ENCODE measurements at regions not wholly inside any gene's neighbourhood (a gene's known extent, or its start where the extent isn't known, plus 50 kb on each side); places are given as distances from the start of the nearest gene placed in this dataset.

GRCh38 chr5:2128686-2129355 is 246.1 kb upstream of the IRX4 start:
- no peak for DNase-seq
- Mint-ChIP-seq H3K36me3 (ENCODE audit: low read depth) (no peaks in the 10 kb centered on the region), H3K27me3 (ENCODE audit: low read depth, poor library complexity) (peaks cover 18% of the 10 kb centered on the region), H3K4me1 (peaks cover 59% of the 10 kb centered on the region), H3K9me3 (no peaks in the 10 kb centered on the region), H3K4me3 (no peak overlapping the region), H3K27ac (peak overlapping the region; percentile 21)
- TF ChIP-seq, protein P1, sequence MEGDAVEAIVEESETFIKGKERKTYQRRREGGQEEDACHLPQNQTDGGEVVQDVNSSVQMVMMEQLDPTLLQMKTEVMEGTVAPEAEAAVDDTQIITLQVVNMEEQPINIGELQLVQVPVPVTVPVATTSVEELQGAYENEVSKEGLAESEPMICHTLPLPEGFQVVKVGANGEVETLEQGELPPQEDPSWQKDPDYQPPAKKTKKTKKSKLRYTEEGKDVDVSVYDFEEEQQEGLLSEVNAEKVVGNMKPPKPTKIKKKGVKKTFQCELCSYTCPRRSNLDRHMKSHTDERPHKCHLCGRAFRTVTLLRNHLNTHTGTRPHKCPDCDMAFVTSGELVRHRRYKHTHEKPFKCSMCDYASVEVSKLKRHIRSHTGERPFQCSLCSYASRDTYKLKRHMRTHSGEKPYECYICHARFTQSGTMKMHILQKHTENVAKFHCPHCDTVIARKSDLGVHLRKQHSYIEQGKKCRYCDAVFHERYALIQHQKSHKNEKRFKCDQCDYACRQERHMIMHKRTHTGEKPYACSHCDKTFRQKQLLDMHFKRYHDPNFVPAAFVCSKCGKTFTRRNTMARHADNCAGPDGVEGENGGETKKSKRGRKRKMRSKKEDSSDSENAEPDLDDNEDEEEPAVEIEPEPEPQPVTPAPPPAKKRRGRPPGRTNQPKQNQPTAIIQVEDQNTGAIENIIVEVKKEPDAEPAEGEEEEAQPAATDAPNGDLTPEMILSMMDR (IDR thresholded peaks at IDR 0.05): no peak

DNA sequence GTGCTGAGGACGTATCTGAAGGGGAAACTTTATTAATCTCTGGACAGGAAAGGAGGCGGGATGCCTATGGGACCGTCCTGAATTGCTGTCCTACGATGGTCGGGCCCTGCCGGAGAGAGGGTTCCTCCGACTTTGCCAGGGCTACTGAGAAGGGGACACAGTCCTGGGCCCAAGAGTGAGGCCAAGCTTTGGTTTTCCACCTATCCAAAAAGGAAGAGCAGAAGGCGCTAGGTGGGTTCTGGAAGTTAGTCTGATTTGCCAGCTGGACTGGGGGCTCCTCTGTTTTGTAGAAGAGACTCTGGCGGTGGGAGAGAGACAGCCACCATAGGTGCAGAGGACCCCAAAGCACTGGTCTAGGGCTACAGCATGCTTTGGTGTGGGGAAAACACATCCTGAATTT is 243.8 kb upstream of the IRX4 start:
- Mint-ChIP-seq H3K4me1 (peaks cover 40% of the 10 kb centered on the region), H3K4me3 (no peak overlapping the region), H3K9me3 (peaks cover 19% of the 10 kb centered on the region), H3K36me3 (ENCODE audit: low read depth) (no peaks in the 10 kb centered on the region), H3K27me3 (ENCODE audit: low read depth, poor library complexity) (peaks cover 22% of the 10 kb centered on the region), H3K27ac (no peak overlapping the region)
- no peak for DNase-seq
- TF ChIP-seq, protein P1 (IDR thresholded peaks at IDR 0.05): no peak

GRCh38 chr5:2125901-2126265 is 243.2 kb upstream of the IRX4 start:
- peaks cover 25% of the 10 kb centered on the region for H3K9me3 Mint-ChIP-seq
- no peak overlapping the region for H3K27ac Mint-ChIP-seq
- no peaks in the 10 kb centered on the region for H3K36me3 Mint-ChIP-seq (ENCODE audit: low read depth)
- H3K4me1 Mint-ChIP-seq: peaks cover 34% of the 10 kb centered on the region
- H3K27me3 Mint-ChIP-seq (ENCODE audit: low read depth, poor library complexity): peaks cover 22% of the 10 kb centered on the region
- no peak overlapping the region for H3K4me3 Mint-ChIP-seq
- DNase-seq: no peak
- TF ChIP-seq, protein P1 (IDR thresholded peaks at IDR 0.05): no peak

DNA sequence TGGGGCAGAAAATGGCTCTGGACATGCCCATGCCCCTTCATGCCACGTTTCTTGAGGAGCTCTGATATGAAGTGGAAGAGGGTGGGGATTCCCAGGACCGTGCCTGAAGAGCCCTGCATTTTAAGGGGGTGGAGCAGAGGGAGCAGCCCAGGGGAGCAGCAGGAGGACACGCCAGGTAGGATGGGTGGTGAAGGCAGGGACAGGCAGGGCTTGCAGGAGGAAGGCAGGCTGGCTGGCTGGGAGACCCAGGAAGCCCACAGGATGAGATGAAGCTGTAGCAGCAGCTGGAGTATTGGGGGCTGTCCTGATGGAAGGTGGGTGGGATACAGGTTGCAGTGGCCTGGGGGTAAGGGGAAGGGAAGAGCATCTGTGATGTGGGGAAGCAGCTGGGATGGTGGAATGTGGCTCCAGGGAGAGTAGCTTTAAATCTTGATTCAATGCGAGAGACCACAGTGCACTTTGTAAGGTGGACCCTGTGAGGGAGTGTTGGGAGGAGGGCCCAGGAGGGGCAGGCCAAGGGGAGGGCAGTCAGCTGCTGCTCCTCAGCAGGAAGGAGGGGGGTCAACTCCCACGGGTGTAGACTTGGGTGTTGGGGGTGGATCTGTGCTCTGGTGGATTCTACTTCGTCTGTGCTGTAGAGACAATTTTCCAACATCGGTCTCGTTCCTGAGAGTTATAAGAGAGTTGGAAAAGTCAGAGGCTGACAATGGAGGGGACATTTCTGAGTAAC is 242.6 kb upstream of the IRX4 start:
- peaks cover 25% of the 10 kb centered on the region for H3K27me3 Mint-ChIP-seq (ENCODE audit: low read depth, poor library complexity)
- DNase-seq: no peak
- H3K27ac Mint-ChIP-seq: no peak overlapping the region
- H3K4me3 Mint-ChIP-seq: no peak overlapping the region
- TF ChIP-seq, protein P1 (IDR thresholded peaks at IDR 0.05): no peak
- H3K36me3 Mint-ChIP-seq (ENCODE audit: low read depth): no peaks in the 10 kb centered on the region
- peaks cover 29% of the 10 kb centered on the region for H3K9me3 Mint-ChIP-seq
- H3K4me1 Mint-ChIP-seq: peaks cover 29% of the 10 kb centered on the region

DNA sequence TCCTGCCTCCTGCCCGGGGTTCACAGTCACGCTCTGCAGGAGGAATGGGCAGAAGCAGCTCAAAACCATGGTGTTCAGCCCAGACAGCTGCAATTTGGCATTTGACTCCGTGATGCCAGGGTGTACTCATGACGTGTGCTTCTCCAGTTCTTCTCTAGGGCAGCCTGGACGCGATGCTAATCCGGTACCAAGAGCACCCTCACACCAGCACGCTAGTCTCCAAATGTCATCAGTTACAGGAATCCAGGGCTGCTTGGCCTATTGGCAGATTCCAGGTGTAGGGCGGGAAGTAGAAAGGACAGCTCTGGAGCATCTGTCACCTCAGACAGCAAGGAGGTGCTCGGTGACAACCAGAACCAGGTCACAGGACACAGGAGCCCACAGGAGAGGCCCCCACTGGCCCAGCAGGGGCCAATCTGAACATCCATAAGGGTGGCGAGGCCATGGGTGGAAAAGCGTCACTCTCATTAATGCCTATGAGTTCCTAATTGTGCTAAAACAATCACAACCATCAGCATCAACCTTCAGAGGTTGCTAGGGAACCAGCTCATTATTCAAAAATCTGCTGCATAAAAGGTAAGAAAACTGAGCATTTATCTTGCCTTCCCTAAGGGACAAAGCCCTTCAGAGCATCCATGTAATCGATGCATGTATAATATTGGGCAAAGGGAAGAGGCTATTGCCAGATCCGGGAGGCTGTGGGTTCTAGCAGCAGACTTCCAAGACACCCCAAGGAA is 241.9 kb upstream of the IRX4 start:
- H3K27ac Mint-ChIP-seq: no peak overlapping the region
- TF ChIP-seq, protein P1 (IDR thresholded peaks at IDR 0.05): no peak
- DNase-seq: no peak
- H3K36me3 Mint-ChIP-seq (ENCODE audit: low read depth): no peaks in the 10 kb centered on the region
- H3K27me3 Mint-ChIP-seq (ENCODE audit: low read depth, poor library complexity): peaks cover 26% of the 10 kb centered on the region
- peaks cover 26% of the 10 kb centered on the region for H3K4me1 Mint-ChIP-seq
- no peak overlapping the region for H3K4me3 Mint-ChIP-seq
- peaks cover 29% of the 10 kb centered on the region for H3K9me3 Mint-ChIP-seq
